Stimulated activated CD4-positive, alpha-beta T cell treated with anti-CD3 and anti-CD28 coated beads, Interleukin-15, amount 100 ng/mL, for 48 hours (primary cell): ENCODE measurements at regions not wholly inside any gene's neighbourhood (a gene's known extent, or its start where the extent isn't known, plus 50 kb on each side); places are given as distances from the start of the nearest gene placed in this dataset.

Experiments used
- DNase-seq, 2 donors: peaks; one replicate each; pipeline ENCODE4 v3.0.0-alpha.2; 2020; ENCODE audit warnings: low read depth in 2 of 2

DNA sequence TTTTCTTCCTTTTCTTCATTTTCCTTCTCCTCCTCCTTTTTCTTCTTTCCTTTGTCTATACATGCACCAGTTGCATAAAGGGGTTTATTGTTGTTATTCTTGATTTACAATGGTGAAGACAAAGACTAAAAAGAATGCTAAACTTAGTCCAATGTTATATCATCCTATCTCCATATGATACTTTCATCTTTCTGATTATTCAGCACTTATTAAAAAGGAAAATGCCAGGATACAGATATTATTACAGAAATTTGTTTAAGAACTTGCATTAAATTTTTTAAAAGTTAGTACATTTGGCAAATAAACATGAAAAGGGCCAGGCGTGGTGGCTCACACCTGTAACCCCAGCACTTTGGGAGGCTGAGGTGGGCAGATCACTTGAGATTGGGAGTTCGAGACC, 1074.9 kb downstream of the EFNA5 start:
- no peak for DNase-seq

DNA sequence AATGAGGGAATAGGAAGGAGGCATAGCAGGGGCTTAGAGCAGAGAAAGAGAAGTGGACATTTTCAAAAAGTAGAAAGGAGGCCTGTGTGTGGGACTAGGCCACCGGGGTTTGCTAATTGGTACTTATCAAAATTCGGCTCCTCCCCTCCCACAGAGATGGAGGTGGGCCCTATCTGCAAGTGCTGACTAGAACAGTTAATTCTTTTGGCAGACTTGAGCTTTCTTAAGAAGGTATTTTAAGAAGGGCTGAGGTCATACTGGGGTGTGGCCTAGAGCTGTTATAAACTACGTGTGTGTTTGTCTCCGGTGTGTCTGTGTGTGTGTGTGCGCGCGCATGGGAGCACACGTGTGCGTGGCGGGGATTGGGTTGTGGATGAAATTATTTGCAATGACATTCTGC, 1086.5 kb downstream of the EFNA5 start:
- no peak for DNase-seq

DNA sequence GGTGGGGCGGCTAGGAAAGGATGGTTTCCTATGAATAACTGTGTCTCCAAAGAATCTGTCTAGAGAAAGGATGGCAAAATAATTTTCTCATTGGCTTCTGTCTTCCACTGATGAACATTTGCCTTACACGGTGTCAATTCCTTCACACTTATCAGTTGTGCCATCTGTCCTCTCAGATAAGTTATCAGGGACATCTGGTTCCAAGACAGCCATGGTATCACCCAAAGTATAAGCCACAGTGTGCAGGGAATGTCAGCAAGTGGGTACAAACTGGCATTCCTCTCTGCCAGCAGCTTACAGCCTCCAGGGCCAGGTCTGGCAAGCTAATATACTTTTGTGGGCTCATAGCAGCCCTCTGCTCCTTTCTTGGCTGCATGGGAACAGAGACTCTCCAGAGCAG, 1092.0 kb downstream of the EFNA5 start:
- no peak for DNase-seq

DNA sequence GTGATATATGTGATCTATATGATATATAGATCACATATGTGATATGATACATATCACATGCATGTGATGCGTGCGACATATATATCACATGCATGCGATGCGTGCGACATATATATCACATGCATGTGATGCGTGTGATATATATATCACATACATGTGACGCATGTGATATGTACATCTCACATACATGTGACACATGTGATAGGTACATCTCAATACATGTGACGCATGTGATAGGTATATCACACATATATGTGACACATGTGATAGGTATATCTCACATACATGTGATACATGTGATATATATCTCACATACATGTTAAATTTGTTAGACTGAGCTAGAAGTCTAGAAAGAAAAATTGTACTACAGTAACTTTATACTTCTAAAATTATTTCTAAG, 1095.9 kb downstream of the EFNA5 start:
- DNase-seq, result no peak

DNA sequence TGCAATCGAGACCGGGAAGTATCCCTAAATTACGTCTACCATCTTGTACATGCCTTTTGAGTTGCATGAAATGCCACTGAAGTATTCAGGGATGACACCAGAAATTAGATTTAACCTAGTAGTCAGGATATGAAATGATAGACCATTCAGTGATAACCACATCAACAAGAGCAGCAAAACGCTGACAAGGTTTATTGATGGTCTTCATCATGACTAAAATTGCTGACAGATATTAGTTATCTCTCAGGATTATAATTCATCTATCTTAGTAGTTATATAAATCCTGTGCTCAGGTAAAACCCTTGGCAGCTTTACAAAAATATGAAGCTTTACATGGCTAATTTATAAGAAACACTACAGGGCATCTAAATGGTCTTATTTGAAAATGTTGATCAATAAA, 1104.7 kb downstream of the EFNA5 start:
- DNase-seq, result no peak

DNA sequence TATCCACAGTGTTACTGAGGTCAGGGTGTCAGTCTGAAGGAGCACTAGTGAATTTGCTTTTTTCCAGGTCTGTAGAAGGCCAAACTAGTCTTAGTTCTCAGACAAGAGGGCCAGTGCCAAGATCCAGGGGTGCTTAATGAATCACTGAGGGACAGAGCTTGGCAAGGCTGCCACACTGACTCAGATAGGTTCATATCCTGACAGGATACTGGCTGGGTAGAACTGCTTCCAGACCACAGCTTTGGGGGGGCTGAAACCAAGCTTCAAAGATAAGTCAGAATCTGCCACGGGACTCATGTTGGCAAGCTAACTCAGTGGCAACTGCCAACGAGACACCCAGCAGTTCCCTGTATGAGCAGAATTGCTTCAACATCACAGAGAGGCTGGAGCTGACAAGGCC, 1125.4 kb downstream of the EFNA5 start:
- DNase-seq, result no peak

DNA sequence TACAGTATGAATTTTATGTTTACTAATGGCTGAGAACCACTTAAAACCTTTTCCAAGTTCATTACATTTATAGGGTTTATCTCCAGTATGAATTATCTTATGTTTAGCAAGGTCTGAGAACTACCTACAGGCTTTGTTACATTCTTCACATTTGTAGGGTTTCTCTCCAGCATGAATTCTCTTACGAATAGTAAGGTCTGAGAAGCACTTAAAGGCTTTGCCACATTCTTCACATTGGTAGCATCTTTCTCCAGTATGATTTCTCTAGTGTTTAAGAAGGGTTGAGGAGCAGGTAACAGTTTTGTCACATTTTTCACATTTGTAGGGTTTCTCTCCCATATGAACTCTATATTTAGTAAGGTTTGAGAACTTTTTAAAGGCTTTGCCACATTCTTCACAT, 1127.4 kb downstream of the EFNA5 start:
- no peak for DNase-seq

DNA sequence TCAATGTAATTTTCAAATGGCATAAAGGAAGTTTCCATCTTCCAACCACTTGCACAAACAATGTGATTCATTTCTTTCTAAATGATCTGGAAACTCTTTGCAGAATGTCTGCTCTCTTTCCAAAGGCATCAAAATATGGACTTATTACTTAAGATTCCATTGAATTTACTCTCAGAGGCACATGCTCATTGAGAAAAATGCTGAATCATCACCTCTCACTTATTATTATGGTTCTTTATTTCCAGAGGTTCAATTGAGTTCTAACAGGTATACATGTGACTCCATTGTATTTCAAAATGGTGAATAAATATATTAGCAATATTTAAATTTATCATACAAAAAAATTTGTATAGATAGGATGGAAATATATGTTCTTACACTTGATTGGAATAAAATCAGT, 1140.6 kb downstream of the EFNA5 start:
- no peak for DNase-seq

DNA sequence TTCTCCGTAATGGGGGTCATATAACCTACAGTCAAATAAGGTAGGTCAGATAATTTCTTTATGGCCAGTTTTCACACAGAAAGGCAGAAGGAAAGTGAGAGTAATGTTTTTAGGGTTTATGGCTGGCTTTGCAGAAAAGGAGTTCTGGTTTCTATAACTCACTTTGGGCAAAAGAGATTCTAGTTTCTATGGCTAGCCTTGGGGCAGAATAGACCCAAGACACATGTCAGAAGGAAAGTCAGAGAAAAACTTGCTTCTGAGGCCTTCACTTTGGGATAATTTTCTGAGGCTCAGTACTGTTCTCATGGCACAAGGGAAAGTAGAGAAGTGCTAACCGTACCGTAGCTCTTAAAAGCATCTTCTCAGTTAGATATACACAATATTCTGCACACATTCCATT, 1145.3 kb downstream of the EFNA5 start:
- no peak for DNase-seq

DNA sequence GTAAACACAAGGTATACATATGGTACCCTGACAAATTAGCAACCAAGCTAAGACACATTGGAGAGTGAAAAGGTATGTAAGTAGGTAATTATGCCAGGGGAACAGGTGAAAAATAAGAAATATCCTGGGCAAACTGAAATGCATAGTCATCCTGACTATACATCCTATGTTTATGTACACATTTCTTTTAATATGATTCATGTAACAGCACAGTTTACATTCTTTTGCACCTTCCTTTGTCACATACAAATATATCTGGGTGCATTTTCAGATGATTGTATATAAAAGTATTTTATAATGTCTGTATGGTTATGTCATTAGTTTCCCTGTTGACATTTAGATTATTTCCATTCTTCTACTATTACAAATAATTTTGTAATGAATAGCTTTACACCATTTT, 1146.9 kb downstream of the EFNA5 start:
- no peak for DNase-seq

DNA sequence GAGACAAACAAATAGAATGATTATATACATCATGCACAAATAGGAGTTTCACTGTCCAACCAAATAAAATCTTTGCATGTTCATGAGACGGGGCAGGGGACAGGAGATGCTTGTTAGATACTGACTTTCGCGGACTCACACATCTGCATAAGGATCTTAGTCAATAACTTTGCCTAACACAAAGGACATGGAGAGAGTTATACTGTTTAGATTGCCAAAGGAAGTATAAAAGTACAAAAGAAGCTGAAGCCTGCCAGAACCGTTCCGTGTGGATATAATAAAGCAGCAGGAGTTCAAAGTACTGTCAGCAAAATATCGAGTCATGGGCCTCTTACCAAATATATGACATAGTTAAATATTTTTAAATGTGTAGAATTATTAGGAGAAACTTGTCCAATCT, 1148.4 kb downstream of the EFNA5 start:
- DNase-seq, result no peak

DNA sequence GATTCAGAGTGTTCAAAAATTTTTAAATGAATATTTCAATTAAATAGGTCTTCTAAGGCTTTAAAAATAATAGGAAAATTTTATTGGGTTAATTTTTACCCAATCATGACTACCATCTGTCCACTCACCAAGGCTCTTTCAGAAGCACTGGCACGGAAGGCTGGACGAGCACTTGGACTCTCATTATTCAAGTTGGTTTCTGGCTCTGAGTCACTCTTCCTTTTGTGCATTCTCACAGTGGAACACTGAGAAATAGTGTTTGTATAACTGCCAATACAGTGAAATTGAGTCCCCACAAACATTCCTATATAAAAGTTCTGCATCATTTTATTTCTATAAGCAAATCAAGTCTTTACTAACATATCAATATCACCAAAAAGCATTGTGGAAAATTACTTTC, 1149.0 kb downstream of the EFNA5 start:
- DNase-seq, result no peak

DNA sequence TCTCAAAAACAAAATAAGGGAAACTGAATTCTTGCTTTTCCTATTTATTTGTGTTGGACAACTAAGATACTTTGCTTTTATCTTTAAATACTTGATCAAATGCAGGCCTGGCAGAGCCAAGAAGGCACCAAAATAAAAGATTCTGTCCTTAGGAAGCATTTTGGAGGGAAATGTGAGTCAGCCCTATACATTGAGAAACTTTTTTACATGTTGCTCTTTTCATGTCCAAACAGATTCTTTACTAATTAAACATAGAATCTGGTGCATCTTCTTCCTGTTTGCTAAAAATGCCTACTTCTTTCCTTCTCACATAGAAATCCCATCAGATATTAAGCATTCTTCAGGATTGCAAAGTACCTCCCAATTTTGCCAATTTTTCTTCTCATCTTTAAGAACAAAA, 1160.4 kb downstream of the EFNA5 start:
- no peak for DNase-seq

DNA sequence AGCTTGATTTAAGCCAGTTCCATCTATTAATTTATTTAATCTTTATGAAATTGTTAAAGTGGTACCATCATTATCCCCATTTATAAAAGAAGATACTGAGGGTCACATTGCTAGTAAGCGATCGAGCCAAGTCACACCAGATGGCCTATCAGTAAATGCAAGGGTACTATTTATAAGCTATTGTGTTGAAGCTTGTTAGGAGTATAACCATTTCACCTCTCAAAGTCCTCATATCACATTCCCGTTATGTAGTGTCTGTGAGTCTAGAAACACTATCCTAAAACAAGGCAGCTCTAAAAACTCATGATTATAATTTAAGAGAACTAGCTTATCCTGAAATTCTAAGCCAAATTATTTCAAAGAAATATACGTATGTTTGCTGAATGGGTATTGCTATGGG, 1161.8 kb downstream of the EFNA5 start:
- DNase-seq, result no peak

DNA sequence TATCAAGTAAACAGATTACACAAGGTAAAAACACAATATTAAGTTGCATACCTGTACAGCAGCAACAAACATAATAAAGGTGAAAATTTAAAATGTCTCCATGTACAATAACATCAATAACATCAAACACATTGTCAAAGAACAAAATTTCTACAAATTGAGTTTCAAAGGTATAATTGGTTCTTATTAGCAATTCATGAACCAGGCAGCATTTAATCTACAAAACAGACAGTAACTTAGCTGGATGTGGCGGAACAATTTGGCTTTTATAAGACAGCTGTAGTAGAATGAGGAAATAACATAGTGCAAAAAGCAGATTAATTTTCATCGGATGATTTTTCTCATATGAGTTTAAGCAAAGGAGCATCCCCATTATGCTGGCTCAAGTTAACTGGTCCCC, 1176.8 kb downstream of the EFNA5 start:
- DNase-seq, result no peak

DNA sequence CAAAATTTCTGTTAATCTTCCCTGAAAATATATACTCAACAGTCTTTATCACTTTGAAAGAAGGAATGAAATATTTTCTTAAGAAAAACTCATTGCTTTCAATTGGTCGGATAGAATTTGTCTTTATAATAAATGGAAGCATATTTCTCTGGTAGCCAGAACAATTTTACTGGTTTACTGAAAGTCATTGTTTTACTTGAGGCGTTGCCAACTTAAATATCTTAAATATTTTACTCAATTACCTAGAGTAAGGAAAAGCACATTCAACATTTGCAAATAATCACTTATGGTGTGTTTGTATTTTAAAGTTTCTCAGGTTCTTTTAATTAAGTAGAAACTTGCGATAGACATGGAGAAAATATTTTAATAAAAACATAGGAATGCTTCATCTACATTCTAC, 1181.7 kb downstream of the EFNA5 start:
- DNase-seq, result no peak

DNA sequence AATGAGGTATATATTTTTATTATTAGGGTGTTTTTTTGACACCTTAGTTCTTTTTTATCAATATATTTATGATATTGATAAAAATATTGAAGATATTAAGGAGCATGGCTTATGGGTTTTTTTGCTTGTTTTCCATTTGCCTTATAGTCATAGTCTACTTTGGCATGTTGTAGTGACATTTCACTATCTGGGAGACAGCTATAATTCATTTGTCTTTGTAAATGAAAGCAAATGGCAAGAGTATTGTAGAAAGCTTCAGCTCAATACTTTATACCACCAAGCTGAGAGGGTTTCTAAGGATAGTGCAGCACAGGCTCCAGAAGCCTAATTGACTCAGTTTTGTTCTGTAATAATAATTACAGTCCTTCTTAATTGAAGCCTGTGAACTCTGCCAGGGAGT, 1182.3 kb downstream of the EFNA5 start:
- DNase-seq, result no peak

DNA sequence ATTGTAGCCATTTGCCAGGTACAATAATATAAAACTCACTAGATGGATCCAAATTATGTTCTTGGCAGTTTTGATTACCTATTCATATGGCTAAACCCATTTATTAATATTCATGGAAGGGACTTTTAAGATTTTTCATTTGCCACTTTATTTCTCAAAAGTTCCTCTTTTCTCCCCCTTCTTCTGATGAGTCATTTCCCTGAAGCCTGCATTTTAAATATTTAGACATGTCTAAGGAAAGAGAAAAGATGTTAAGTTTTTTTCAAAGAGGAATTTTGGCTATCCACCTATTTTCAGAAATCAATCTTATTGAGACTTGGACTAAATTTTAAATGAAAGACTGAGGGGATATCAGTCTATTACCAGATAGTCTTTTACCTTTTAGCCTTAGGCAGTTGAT, 1189.4 kb downstream of the EFNA5 start:
- DNase-seq, result no peak

DNA sequence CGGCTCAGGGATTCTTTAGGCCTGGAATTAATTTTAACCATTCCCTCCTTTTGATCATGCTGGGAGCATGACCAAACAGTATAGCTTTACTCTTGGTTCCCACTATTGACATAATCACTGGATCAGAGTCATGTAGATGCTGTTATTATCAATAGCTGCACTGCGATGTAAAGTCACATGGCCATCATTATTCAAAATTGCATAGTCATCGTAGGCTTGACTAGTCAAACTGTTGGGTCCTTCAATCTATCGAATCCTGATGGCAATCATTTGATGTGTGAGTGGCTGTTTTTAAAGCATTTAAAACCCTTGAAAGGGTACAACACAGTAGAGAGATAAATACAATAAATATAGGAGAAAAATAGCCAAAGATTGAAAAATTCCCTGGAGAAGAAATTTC, 1194.1 kb downstream of the EFNA5 start:
- no peak for DNase-seq

DNA sequence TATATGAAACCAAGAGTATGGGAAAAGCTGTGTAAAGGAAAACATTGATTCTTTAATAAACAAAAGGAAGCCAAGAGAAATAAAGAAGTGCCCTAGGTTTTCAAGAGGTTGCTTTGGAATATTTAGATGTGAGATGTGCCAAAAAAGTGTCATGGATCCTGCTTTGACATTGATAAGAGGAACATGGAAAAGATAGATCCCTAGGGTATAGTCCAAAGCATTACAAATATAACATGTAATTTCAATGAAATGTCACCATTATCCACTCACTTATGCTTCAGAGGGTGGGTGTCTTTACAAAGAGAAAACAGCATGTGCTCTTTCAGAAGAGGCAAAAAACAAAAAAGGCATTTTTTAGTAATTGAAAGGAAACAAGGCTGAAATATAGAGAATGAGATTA, 1196.7 kb downstream of the EFNA5 start:
- DNase-seq, result no peak

DNA sequence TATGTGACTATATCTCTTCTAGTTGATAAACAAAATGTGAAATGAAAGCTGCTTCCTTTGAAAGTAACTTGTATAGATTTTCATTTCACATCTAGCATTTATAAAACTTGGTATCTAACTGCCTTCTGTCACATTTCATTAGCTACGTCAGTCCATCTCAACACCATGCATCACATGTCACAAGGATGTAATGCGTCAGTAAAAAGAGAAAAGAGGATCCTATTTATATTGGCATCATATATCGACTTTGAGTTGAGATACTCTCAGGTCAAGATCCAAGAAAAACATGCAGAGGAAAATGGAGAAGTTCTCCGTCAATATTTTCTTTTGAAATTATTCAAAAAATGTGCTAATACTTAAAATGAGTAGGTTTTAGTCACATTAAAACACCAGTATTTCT, 1211.2 kb downstream of the EFNA5 start:
- no peak for DNase-seq

DNA sequence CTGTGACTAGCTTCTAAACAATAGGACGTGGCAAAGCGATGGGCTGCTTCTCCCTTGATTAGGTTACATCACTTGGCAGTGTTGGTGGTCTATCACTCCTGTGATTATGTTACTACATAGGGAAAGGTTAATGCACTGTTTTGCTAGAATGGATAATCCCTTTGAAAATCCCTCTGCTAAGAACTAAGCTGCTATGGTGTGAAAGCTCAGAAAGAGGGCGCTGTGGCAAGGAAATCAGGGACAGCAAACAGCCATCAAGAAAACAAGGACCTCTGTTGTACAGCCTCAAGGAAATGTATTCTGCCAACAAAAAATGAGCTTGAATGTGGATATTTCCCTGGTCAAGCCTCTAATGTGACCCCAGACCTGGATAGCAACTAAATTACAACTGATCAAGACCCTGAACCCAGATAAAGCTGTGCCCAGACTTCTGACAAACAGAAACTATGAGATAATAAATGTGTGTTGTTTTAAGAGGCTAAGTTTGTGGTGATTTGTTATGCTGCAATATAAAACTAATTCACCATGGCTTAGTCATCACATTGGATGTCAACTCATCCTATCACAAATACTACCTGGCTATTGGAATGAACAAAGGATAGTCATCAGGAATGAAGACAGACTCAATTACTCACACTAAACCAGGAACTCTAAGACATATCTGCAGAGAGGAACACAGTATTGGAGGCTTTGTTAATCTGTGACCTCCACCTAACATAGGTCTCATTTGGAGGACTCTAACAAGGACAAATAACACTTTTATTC, 1215.9 kb downstream of the EFNA5 start:
- DNase-seq, result no peak

DNA sequence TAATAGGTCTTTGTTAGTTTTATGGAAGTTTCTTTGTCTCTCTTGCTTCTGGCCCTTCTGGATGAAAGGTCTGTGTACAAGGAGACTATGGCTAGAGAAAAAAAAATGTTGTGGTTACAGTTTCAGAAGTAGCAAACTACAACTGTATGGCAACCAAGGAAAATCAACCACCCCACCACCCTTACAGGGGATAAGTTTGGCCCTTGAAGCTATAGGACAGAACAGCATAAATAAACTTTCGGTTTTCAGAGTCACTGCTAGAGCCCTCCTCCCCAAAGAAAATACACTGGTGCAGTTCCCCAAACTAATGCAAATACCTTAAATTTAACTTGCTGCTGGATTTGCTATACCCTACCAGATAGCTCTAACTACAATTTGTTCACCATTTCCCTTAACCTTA, 1216.7 kb downstream of the EFNA5 start:
- DNase-seq, result no peak

DNA sequence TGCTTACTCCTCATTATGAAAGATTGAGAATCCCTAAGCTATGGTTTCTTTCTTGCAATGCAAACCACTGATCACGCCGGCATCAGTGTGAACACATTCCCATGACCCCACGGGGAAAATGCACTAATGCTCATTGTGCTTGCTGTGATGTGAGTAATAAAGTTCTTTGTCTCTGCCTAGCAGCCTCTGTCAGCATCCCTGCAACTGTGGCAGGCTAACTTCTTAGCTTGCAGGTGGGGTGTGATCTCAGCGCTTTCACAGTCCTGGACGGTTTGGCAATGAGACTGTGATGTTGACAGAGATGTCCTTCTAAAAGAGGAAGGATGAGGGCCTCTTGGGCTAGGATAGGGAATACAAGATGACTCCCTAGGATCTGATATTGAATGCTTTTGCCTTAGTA, 1218.7 kb downstream of the EFNA5 start:
- no peak for DNase-seq
